BE2C (cell line): ENCODE measurements at regions not wholly inside any gene's neighbourhood (a gene's known extent, or its start where the extent isn't known, plus 50 kb on each side); places are given as distances from the start of the nearest gene placed in this dataset.

ENCODE experiments used
- DNase-seq: peaks from one replicate; pipeline ENCODE4 v3.0.0-alpha.2; 2020
- H3K27me3 ChIP-seq: fragments of 250-450 bp; sonication (Bioruptor Pico); 2 replicates; pipeline ENCODE4 v1.5.1; 2020; ENCODE audit warnings: mild to moderate bottlenecking
- H3K36me3 ChIP-seq: fragments of 250-450 bp; sonication (Bioruptor Pico); 2 replicates; pipeline ENCODE4 v1.5.1; 2020; ENCODE audit warnings: mild to moderate bottlenecking
- H3K4me1 ChIP-seq: fragments of 250-450 bp; sonication (Bioruptor Pico); 2 replicates; pipeline ENCODE4 v1.5.1; 2020
- H3K4me3 ChIP-seq: 2 replicates; pipeline ENCODE4 v1.5.1; 2011; ENCODE audit warnings: low read depth, low read length
- H3K9me3 ChIP-seq: fragments of 250-450 bp; sonication (Bioruptor Pico); 2 replicates; pipeline ENCODE4 v1.5.1; 2020
- TF ChIP-seq, protein P1 (sequence below): IDR thresholded peaks from 2 replicates; pipeline ENCODE4 v1.5.1; 2012; ENCODE audit warnings: mild to moderate bottlenecking, low read depth, low read length

DNA sequence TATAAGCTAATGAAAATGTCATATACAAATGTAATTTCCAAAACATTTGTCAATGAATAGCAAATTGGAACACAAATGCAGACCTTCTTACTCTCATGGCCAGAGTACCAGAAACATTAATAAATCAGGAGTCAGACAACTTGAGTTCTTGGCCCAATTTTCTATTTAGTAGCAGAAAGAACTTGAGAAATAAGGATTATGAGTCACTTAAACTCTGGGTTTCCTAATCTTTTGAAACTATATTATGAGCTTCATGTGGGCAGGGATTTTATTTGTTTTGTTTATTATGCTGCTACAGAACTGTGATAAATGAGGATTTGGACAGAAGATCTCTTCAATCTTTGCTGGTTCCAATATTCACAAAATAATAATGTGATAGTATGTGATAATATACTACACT, 686.7 kb downstream of the NR4A2 start:
- Histone ChIP-seq H3K4me3 (no peak overlapping the region), H3K4me1 (no peaks in the 10 kb centered on the region), H3K27me3 (no peaks in the 10 kb centered on the region), H3K9me3 (no peaks in the 10 kb centered on the region), H3K36me3 (no peaks in the 10 kb centered on the region)
- TF ChIP-seq, protein P1, sequence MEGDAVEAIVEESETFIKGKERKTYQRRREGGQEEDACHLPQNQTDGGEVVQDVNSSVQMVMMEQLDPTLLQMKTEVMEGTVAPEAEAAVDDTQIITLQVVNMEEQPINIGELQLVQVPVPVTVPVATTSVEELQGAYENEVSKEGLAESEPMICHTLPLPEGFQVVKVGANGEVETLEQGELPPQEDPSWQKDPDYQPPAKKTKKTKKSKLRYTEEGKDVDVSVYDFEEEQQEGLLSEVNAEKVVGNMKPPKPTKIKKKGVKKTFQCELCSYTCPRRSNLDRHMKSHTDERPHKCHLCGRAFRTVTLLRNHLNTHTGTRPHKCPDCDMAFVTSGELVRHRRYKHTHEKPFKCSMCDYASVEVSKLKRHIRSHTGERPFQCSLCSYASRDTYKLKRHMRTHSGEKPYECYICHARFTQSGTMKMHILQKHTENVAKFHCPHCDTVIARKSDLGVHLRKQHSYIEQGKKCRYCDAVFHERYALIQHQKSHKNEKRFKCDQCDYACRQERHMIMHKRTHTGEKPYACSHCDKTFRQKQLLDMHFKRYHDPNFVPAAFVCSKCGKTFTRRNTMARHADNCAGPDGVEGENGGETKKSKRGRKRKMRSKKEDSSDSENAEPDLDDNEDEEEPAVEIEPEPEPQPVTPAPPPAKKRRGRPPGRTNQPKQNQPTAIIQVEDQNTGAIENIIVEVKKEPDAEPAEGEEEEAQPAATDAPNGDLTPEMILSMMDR = no peak
- DNase-seq = no peak

DNA sequence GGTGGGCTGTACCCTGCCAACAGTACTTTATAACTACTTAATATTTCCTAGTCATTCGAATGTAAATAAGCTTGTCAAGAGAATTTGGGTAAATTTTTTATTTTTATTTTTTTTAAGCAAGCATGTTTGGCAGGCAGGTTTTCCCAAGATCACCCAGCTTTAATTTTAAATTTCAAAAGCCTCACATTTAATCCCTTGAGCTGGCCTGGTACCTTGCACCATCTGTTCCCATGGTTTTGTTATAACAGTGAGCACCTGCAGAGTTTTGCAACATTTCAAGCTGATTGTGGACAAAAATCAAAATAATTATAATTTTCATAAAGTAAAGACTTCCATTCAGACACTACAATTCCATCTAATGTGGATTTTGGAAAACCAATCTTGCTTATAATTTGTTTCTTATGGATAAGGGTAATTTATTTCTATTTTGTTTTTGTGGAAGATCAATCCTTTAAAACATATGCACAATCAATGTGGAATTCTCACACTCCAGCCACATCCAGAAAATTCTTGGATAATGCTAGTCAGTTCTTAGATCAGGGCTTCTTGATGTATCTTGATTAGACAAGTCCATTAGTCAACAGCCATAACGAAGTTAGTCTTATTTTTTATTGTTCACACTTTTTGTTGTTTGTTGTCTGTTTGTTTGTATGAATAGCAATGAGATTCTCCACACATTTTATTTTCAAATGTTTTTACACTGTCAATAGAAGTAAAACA, 689.3 kb downstream of the NR4A2 start:
- Histone ChIP-seq H3K36me3 (no peaks in the 10 kb centered on the region), H3K4me3 (no peak overlapping the region), H3K4me1 (no peaks in the 10 kb centered on the region), H3K27me3 (no peaks in the 10 kb centered on the region), H3K9me3 (no peaks in the 10 kb centered on the region)
- DNase-seq = no peak
- TF ChIP-seq, protein P1 = no peak

DNA sequence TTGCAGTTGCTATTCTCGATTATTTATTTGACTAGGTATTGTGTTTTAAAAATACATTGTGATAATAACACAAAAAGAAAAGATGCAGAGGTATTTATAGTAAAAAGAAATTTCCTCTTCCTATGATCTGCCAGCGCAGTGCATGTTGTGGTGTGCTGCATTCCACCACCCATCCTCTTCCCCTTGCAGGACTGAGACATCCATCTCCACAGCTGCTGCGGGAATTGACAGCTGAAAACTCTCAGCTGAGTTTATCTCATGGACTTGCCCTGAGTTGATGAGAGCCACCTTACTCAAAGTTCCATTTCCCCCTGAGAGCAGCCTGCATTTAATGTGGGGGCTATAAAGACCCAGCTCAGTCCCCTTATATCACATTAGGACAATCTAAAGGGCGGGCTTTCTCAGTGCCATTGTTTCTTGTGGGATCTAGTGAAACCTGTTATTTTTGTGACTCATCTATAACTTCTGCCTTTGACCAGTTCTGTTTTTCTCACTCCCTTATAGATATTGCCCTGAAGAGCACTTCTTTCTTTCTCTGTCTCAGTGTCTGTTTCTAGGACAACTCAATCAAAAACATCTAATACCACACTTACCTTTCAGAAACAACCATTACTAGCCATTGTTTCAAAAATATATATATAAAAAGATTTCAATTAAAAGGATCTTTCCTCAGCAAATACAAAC, 698.5 kb downstream of the NR4A2 start:
- no peaks in the 10 kb centered on the region for H3K27me3 ChIP-seq
- DNase-seq = no peak
- no peaks in the 10 kb centered on the region for H3K4me1 ChIP-seq
- TF ChIP-seq, protein P1 = no peak
- no peaks in the 10 kb centered on the region for H3K9me3 ChIP-seq
- no peaks in the 10 kb centered on the region for H3K36me3 ChIP-seq
- no peak overlapping the region for H3K4me3 ChIP-seq

DNA sequence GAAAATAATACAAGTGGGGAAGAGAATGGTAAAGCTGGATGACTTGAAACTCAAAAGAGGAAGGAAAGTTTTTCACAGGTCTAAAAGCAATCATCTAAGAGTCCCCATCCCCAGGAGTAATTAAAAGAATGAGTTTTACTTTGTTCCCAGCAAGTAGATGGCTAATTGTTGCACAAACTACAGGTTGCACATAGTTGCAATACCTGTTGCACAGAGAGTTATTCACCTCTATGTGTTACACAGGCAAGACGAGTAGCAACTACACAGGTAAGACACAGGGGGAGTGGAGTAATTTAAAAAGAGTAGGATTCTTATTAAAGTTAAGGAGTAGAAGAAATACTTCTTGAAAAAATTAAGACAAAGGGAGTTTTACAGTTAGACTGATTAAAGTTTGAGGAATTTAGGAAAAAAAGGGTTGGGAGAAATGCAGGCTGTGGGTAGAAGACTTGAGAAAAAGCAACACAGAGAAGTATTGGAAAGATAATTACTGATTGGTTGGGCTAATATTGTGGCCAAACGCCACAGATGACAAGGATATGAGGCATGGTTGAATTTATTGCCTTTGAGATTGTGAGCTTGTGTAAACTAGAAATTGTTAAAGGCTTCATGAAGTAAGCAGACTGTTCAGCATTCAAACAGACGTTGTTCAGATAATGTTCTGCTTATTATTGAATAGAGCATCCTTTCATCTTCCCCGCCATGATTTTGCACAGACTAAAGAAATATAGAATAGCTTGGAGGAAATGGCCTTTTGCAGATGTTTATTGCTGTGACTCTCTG, 699.3 kb downstream of the NR4A2 start:
- no peaks in the 10 kb centered on the region for H3K36me3 ChIP-seq
- no peaks in the 10 kb centered on the region for H3K9me3 ChIP-seq
- no peaks in the 10 kb centered on the region for H3K27me3 ChIP-seq
- no peak overlapping the region for H3K4me3 ChIP-seq
- DNase-seq = no peak
- no peaks in the 10 kb centered on the region for H3K4me1 ChIP-seq
- TF ChIP-seq, protein P1 = no peak

DNA sequence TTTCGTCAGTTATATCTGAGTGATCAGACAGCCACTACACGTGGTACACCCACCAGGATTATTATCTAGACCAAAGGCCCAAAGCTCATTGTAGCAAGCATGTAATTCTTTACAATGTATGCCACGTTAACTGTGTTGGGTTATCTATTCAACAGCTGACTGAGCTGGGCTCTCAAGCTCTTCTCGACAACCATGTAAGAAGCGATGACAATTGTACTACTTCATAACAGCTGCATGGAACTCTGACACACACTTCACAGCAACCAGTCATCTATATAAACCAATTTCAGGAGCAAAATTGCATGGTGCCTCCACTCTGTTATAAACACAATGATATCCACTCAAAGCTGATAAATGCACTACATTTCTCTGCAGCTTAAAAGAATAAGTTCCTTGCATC, 701.8 kb downstream of the NR4A2 start:
- H3K4me1 ChIP-seq = no peaks in the 10 kb centered on the region
- H3K27me3 ChIP-seq = no peaks in the 10 kb centered on the region
- no peak overlapping the region for H3K4me3 ChIP-seq
- H3K36me3 ChIP-seq = no peaks in the 10 kb centered on the region
- TF ChIP-seq, protein P1 = no peak
- no peaks in the 10 kb centered on the region for H3K9me3 ChIP-seq
- DNase-seq = no peak
